ENCODE measurements at regions not wholly inside any gene's neighbourhood (a gene's known extent, or its start where the extent isn't known, plus 50 kb on each side); places are given as distances from the start of the nearest gene placed in this dataset.
"Not testable (repeated sequence)": the region's sequence is repeated elsewhere in the genome, so short reads cannot be mapped to it uniquely, and the experiment has no call there.

- peak; percentile 24 for DNase-seq (ENCODE audit: low spot score)
- in situ Hi-C loops (cut with HindIII; ENCODE audit: low sequenced_read_pairs), result no loop called here
Observed at GRCh38 chr14:77985211-77985615, 185.0 kb upstream of the NRXN3 start.

- DNase-seq (ENCODE audit: low spot score), result no peak
- in situ Hi-C loops (cut with HindIII; ENCODE audit: low sequenced_read_pairs), result no loop called here
Observed at GRCh38 chr14:77986773-77987172, 183.4 kb upstream of the NRXN3 start.

GRCh38 chr14:77988096-77988870 lies 181.9 kb upstream of the NRXN3 start:
- no peak for DNase-seq (ENCODE audit: low spot score)
- in situ Hi-C loops (cut with HindIII; ENCODE audit: low sequenced_read_pairs), result no loop called here

GRCh38 chr14:77988970-77989369 lies 181.2 kb upstream of the NRXN3 start:
- no peak for DNase-seq (ENCODE audit: low spot score)
- in situ Hi-C loops (cut with HindIII; ENCODE audit: low sequenced_read_pairs), result no loop called here

- DNase-seq (ENCODE audit: low spot score), result peak; percentile 8
- in situ Hi-C loops (cut with HindIII; ENCODE audit: low sequenced_read_pairs), result no loop called here
Observed at GRCh38 chr14:77989441-77989991, 180.7 kb upstream of the NRXN3 start.

GRCh38 chr14:77990337-77990736 lies 179.8 kb upstream of the NRXN3 start:
- in situ Hi-C loops (cut with HindIII; ENCODE audit: low sequenced_read_pairs), result no loop called here
- DNase-seq (ENCODE audit: low spot score), result no peak

- no peak for DNase-seq (ENCODE audit: low spot score)
- in situ Hi-C loops (cut with HindIII; ENCODE audit: low sequenced_read_pairs), result no loop called here
Observed at GRCh38 chr14:77991128-77991772, 178.9 kb upstream of the NRXN3 start.

- in situ Hi-C loops (cut with HindIII; ENCODE audit: low sequenced_read_pairs), result no loop called here
- no peak for DNase-seq (ENCODE audit: low spot score)
Observed at GRCh38 chr14:78005325-78005724, 164.8 kb upstream of the NRXN3 start.

- DNase-seq (ENCODE audit: low spot score), result no peak
- in situ Hi-C loops (cut with HindIII; ENCODE audit: low sequenced_read_pairs), result no loop called here
Observed at GRCh38 chr14:78007160-78007559, 163.0 kb upstream of the NRXN3 start.

- in situ Hi-C loops (cut with HindIII; ENCODE audit: low sequenced_read_pairs), result no loop called here
- no peak for DNase-seq (ENCODE audit: low spot score)
Observed at GRCh38 chr14:78010688-78011087, 159.5 kb upstream of the NRXN3 start.

GRCh38 chr14:78013911-78014310 lies 156.3 kb upstream of the NRXN3 start:
- in situ Hi-C loops (cut with HindIII; ENCODE audit: low sequenced_read_pairs), result not testable (repeated sequence)

GRCh38 chr14:78016532-78016931 lies 153.6 kb upstream of the NRXN3 start:
- no peak for DNase-seq (ENCODE audit: low spot score)
- in situ Hi-C loops (cut with HindIII; ENCODE audit: low sequenced_read_pairs), result no loop called here

More at GRCh38 chr14:78013911-78014310, 156.3 kb upstream of the NRXN3 start:
- DNase-seq (ENCODE audit: low spot score), result not testable (repeated sequence)

- DNase-seq (ENCODE audit: low spot score), result no peak
Observed at GRCh38 chr14:78018283-78018682, 151.9 kb upstream of the NRXN3 start.

GRCh38 chr14:78022059-78022458 lies 148.1 kb upstream of the NRXN3 start:
- in situ Hi-C loops (cut with HindIII; ENCODE audit: low sequenced_read_pairs), result no loop called here
- peak; percentile 19 for DNase-seq (ENCODE audit: low spot score)

More at GRCh38 chr14:78018283-78018682, 151.9 kb upstream of the NRXN3 start:
- in situ Hi-C loops (cut with HindIII; ENCODE audit: low sequenced_read_pairs), result no loop called here

- in situ Hi-C loops (cut with HindIII; ENCODE audit: low sequenced_read_pairs), result no loop called here
- DNase-seq (ENCODE audit: low spot score), result no peak
Observed at GRCh38 chr14:78023112-78023511, 147.1 kb upstream of the NRXN3 start.

- in situ Hi-C loops (cut with HindIII; ENCODE audit: low sequenced_read_pairs), result no loop called here
- no peak for DNase-seq (ENCODE audit: low spot score)
Observed at GRCh38 chr14:78028471-78028870, 141.7 kb upstream of the NRXN3 start.

- in situ Hi-C loops (cut with HindIII; ENCODE audit: low sequenced_read_pairs), result no loop called here
- DNase-seq (ENCODE audit: low spot score), result no peak
Observed at GRCh38 chr14:78029601-78030372, 140.4 kb upstream of the NRXN3 start.

GRCh38 chr14:78043349-78043748 lies 126.8 kb upstream of the NRXN3 start:
- DNase-seq (ENCODE audit: low spot score), result no peak
- in situ Hi-C loops (cut with HindIII; ENCODE audit: low sequenced_read_pairs), result no loop called here

GRCh38 chr14:78048120-78048519 lies 122.1 kb upstream of the NRXN3 start:
- in situ Hi-C loops (cut with HindIII; ENCODE audit: low sequenced_read_pairs), result no loop called here
- no peak for DNase-seq (ENCODE audit: low spot score)

GRCh38 chr14:78056890-78057289 lies 113.3 kb upstream of the NRXN3 start:
- in situ Hi-C loops (cut with HindIII; ENCODE audit: low sequenced_read_pairs); DNase-seq (ENCODE audit: low spot score): not testable (repeated sequence)
